GM21367 (cell line): ENCODE measurements at regions not wholly inside any gene's neighbourhood (a gene's known extent, or its start where the extent isn't known, plus 50 kb on each side); places are given as distances from the start of the nearest gene placed in this dataset.

Experiments used
- ATAC-seq: cut with Tn5 transposase; IDR thresholded peaks from one replicate; pipeline ENCODE4 v1.9.1; 2021; ENCODE audit not compliant: unreplicated experiment

DNA sequence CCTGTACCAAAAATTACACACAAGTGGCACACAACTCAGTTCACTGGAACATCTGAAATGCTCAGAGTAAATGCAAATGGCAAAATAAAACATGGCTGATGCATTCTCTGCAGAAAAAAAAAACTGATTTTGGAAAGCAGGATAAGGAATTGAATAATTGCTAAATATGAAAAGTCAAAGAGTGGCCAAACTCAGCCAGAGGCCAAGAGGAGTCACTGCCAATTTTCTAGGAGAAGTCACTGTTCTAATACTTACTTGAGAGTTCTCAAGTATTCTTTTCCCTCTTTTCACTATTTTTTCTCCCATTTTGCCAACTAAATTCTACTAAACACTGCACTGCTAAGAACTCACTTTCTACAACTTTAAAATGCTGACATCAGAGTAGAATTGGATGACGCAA lies 1018.6 kb downstream of the TUSC7 start:
- ATAC-seq, result no peak

DNA sequence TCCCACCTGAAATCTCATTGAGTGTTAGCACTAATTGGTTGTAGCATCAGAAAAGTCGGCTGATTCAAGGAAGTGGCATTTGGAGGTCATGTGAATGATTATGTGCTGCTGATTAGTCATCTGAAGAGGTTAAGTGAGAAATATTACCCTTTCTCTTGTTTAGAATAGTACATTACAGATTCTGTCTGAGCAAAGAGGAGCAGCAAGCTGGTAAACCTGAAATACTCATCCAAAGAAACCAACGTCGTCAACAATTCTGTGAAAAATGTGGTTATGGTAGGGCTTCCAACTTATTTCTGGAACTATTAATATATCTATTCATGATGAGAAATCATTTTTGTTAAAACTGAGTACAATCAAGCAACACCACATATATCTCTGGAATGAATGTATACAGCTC lies 1024.9 kb downstream of the TUSC7 start:
- ATAC-seq, result no peak

DNA sequence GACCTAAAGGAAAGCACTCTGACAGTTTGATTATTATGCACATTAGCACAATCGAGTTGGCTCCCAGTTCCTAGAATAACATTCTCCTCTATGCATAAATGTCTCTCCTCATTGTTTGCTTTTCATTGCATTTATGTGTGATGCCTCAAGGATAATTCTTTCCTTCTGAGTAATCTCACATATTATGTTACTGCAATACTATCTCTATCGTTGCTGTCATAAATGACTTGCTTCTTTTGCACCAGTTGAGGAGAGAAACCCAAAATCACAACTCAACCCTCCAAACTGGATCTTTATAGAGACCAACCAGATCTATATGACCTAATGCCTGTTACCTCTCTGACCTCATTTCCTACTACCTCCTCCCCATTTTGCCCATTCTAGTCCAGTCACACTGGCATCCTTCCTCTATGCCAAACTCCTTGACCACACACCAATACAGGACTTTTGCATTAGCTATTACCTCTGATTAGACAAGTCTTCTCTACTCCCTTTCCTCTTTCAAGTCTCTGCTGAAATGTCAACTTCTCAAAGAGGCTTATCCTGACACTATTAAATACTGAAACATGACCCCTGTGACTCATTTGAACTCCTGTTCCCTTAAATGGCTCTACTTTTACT lies 1026.0 kb downstream of the TUSC7 start:
- no peak for ATAC-seq

DNA sequence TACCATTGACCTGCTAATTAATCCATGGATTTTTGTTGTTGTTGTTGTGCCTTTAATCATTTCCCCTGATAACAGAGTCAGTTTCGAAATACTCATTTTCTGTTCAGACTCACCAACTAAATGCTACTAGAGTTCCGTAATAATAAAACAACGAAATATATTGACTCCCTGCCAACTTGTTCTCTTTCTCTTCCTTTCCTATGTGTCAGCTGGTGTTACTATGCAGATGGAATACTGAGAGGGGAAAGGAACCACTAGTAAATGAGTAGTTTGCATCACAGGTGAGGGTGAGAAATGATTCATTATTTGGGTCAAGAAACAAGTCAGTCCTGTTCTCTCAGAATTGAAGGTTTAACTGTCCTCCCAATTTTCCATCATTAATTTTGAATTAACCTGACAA lies 1027.3 kb downstream of the TUSC7 start:
- no peak for ATAC-seq

DNA sequence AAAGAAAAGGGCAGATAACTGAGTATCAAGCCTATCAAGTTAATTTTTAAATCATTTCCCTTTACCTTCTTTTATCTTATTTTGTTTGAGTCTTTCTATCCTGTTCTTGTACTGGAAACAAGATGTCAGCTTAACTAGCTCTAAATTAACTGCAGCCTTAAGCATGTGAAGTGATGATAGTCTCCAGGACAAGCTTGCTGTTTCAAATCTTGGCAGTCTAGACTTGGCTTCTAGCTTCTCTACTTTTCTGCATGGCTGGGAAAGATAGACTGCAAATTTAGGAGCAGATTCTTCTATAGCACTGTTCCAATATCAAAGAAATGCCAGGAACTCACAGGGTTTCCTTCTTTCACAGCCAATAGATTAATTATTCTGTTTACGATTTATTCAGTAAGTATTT lies 1034.4 kb downstream of the TUSC7 start:
- ATAC-seq, result no peak

DNA sequence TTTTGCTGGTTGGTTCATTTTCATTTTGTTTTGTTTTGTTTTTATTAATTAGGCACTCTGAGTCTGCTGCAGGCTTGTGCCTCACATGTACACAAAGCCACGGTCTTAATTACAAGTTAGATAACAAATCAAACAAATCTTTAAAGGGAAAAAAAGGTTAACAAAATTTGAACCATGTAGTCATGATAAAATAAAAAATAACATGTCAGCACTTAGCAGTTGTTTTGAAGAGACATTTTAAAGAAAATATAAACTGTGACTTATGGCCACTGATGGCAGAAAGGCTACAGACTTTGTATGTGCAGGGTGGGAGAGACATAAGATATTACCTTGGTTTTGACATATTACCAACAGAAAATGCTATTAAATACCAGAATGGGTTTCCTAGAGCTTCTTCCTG lies 1035.4 kb downstream of the TUSC7 start:
- ATAC-seq, result no peak

DNA sequence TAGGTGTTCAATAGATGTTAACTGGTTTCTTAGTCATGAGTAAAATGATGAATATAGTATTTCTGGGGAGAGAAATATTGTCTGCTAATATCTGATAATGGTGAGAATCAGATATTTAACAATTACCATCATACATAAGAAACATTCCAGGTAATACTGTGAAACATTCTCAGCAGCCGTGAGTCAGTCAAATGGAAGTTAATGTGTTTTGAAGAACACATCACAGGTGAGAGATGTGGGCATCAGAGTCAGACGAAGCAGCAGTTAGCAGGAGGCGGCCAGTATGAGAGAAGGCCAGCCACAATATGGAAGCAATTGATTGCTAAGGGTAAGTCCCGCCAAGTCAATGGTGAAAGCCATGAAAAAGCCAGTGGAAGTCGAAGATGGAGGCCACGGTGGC lies 1035.9 kb downstream of the TUSC7 start:
- no peak for ATAC-seq

DNA sequence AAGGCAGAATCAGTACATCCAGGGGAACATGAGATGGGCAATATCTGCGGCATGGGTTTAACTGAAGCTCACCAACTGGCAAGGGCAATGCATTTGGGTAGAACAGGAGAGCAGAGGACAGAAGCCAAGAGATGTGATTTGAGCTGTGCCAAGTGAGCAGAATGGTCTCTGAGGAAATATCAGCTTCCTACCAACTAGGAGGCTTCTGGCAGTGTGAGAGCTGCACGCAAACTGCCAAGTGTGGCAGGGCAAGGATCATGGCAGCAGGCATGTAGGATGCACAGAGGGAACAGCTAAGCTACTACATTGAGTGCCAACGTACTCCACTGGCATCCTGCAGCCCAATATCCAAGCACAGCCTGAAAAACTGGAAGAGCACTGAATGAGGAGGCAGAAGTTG lies 1036.5 kb downstream of the TUSC7 start:
- ATAC-seq, result no peak

DNA sequence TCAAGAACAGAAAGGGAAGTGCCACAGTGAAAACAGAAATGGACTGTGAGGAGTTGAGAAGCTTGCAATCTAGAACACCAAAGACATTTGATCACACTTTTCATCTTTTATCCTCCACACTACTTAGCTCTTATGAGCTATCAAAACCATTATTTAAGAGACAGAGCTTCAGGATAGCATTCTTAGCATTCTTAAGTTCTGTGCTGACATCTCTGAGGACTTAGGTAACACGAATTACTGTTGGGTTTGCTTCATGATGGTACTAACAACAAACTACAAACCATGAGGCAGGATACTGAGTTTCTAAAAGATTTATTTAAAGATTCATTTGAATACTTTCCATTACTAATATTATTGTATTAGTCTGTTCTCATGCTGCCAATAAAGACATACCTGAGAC lies 1038.6 kb downstream of the TUSC7 start:
- ATAC-seq, result no peak

DNA sequence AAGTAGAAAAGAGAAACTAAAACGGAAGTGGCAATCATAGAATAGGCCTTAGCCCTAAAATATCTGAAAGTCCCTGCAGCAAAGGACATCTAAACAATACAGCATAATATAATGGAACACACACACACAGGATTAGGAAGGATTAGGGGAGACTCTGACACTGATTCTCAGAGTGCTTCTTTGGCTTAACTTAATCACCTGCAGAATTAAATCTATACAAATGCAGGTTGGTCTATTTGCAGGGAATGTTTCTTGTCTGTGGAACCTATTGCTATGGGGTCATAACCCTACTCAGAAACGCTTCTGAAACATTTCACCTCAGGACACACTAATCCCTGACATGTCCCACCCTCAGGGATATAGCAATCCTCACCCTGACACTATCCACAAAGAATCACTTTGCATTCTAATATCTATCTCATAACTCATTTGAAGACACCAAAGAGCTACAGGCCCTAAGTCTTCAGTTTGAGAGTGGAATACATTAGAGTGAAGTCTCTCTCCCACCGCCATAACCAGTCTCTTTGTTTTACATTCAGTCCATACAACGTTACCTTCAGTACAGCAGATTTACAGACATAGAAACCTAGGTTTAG lies 1041.2 kb downstream of the TUSC7 start:
- no peak for ATAC-seq

DNA sequence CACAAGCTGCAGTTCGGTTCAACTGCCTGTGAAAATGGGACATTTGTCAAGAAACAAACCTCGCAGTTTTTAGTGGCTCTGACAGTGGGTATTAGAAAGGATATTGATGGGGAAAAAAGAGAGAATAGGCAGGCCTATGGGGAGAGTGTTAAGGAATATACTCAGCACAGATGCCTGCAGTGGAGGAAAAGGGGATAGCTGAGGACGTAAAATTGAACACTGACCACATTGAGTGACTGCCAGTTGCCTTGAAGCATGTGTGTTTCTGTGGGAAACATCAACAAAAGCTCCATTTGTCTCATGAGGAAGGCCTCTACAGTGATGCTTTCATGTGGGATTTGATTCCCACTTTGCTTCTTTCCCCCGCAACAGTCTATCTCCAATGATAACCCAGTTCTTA lies 1042.1 kb downstream of the TUSC7 start:
- no peak for ATAC-seq

DNA sequence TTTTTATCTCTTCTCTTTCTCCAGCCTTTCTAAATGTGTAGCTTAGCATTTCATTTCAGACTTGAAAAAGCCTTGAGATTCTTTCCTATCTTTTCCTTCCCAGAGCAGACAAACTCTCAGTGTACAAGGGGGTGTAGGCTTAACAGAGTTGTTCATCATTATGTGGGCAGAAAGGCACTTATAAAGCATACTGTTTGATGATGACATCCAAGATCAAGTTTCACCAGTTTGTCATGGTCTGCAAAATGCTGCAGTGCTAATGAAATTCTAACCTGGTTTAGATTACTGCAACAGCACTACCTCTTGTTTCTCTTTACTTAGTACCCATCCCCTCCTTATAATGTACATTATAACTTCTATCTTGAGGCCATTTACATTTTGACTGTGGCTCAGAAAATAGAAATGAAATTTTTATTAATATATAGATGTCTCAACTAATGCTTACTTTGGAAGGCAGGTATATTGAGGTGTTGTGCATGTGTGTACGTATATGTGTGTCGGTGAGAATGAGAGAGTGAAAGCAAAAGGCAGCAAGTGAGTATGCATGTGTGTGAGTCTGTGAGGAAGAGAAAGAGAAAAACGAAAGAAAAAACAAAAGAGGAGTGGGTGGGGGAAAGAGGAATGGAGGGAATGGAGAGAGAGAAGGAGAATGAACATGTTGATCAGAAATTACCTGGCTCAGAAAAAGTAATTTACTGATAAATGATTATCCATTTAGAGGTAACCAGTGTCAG lies 1043.6 kb downstream of the TUSC7 start:
- no peak for ATAC-seq

DNA sequence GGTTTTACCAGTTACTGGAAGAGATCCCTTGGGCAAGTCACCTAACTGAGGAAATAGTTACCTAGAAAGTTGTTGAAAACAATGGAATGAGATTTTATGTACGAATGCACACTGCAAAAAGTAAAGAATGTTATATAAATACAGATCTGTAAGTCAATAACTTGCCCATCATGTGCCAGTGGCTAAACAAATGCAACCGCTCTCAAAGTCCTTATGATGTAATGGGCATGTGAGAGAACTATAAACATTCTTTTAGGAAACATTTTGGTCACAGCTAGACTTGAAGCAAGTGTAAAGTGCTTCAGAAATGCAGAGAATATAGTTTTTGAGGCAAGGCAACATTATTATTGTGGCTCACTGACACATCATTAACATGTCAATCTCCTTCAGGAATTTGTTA lies 1044.5 kb downstream of the TUSC7 start:
- ATAC-seq, result no peak

DNA sequence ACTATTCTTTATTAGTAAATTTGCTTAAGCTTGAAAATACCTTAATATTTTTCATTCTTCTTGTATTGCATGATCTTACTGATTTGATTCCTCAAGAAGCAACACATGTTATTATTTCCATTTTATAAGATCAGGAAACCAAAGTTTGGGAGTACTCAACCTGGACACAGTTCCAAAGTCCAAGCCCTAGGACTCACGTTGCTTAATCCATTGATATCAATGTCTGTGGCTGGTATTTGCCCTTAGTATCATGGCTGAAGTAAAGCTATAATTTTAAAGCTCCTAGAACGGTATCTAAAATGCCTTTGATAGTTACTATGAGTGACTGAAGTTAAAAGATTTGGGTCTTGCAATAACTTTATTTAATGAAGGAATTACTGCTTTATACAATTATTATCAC lies 1045.3 kb downstream of the TUSC7 start:
- ATAC-seq, result no peak

DNA sequence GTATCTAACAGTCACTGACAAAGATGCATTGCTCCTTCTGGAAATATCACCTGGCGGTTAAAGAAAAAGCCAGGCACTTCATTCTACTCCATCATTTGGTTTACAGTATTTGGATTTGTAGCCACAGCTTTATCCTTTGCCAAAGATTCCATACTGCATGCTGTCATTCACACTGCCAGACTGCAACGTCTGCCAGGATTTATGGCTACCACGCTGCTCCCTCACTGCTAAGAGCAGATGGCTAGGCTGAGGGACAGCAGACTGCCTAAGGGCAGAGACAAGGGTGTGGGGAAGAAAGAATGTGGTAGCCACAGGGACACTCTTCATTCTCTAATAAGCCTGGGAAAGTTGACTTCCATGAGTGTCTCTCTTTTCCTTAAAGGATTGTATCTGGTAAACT lies 1047.0 kb downstream of the TUSC7 start:
- no peak for ATAC-seq

DNA sequence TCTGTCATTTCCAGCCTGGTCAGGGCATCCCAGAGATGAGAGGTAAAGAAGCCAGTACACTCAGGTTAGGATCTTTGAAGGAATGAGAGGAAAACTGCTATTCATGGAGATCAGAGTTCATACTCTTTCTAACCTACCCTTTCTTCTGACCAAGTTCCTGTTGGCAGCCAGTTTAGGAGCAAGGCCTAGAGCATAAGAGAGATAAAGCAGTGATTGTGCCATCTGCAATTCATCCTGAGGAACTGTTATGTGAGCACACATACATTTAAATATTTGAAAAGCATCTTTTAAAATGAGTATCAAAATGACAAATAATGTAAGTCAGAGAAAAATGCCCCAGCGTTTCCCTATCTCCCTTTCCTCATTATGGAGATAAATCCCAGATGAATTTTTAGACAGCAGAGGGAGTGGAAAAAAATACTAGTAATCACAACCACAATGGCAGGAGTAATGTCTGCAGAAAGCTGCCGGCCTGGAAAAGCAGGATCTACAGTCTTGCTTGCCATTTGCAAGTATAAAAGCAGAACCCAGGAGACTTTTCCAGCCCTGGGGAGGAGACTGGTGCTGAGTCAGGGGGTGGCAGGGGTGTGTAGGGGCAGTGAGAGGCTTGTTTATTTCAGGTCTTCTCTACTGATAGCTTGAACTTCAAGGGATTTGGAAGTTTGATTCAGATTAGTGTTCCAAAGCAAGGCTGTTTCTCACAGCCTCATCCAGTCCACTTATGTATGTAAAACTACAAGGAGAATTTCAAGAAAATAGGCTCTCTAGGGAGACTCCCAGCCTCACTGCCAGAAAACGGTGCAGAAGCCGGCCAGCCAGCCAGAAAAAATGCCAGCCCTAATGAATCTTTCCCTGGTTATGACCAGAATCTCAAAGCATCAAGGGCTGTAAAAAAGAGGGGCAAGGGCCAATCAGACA lies 1052.4 kb downstream of the TUSC7 start:
- no peak for ATAC-seq

DNA sequence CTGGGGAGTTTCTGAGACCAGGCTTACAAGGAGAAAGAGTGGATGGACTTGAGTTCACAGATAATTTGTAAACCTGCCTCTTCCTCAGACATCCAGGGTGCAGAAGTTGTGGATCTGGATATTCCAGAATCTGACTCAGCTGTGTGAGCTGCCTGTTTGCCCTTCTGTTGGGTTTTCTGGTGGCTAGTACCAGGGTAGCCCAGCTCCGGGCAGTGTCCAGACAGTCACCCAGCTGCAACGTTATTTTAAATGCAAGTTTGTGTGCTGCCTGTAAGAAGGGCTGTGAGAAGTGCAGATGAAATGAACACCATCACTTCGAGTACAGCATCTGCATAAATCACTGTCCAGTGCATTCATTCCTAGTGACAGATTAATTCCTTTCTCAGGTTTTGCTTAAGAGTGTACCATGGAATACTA lies 1053.0 kb downstream of the TUSC7 start:
- no peak for ATAC-seq

DNA sequence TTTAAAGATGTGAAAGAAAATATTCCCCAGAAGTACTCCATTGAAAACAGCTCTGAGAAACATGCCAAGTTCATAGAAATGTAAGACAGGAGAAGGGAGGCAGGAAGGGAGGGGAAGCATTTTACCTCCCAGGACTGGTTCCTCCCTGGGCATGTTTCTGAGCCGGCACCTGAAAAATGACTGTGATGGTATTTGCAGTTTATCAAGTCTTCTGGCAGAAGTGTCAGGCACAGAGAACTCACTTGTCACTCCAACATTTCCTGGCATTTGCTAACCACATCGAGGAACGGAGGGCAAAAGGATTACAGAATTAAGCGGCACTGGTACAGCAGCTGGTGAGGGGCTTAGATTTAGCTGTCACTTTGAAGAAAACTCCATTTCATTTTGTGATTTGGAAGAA lies 1054.0 kb downstream of the TUSC7 start:
- no peak for ATAC-seq

DNA sequence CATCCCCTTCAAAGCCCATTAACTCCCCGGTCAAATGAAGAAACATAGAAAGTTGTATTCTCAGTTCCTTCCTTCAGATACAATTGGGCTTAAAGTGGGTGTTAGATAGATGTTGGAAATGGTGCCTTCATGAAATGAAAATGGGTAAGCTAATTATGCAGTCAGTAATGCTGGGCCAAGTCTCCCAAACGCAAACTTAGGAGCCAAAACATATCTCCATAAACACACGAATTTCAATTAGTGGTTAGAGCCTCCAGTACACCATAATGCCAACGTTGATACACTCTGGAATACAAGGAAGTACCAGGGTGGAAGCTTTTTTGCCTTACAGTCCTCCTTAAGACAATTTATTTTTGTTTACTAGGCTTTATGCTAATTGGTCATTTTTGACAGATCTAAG lies 1059.0 kb downstream of the TUSC7 start:
- no peak for ATAC-seq

DNA sequence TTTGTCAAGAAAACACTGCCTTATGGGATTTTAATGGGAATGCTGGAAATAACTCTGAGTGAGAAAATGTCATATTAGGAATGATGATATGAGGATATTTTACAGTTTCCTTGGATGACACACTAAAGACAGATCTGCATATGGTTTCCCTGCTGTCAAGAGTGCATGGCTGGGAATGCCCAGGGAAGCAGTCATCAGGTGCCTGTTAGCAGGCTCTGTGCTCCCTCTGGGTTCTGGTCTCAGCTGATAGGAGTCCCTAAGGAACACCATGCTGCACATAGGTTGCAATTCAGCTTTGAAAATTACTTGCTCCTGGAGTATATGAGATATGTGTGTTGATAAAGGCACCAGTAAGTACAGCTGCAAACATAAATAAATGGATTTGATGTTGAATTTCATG lies 1064.6 kb downstream of the TUSC7 start:
- no peak for ATAC-seq

DNA sequence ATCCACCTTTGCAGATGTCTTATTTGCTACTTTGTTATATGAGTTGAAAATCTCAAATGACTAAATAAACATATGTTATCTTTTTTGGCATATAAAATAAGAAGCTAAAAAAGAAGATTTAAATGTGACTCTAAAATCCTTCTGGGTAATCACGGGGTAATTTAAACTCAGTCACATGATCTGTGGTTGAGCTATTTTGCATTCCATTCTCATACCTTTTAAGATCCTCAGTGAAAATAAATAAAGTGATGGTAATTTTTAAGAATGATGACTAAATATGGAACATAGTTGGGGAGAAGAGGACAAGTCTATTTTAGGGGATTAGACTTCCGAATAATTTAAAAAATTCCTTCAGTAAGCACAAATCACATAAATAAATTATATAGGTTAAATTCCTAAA lies 1076.8 kb downstream of the TUSC7 start:
- ATAC-seq, result no peak

DNA sequence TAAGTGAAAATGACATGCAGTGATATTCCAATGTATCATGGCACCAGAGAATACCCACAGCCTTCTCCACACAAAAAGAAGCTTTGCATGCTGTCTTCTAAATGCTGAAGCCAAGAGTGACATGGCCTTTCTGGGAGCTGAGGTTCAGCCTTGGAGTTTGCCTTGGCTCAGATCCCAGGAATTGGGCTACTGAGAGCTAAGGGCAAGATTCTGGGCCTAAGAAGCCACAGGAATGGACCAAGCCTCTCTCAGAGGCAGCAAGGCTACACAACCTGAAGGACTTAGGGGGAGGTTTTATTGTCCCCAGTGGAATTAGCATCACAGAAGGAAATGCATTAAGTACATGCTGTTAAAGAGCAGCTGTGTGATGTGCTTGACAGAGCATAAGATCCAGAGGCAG lies 1078.5 kb downstream of the TUSC7 start:
- no peak for ATAC-seq
